Activated CD4-positive, alpha-beta T cell treated with anti-CD3 and anti-CD28 coated beads for 36 hours (primary cell): ENCODE measurements at regions not wholly inside any gene's neighbourhood (a gene's known extent, or its start where the extent isn't known, plus 50 kb on each side); places are given as distances from the start of the nearest gene placed in this dataset.
A peak's percentile ranks its signal among the peaks of the same experiment; 100 is the strongest.

Experiments
- ATAC-seq: fragments of 200-7000 bp; cut with Tn5 transposase; one replicate; pipeline ENCODE4 v1.10.0; 2021; ENCODE audit warnings: mild to moderate bottlenecking, moderate library complexity
- CTCF ChIA-PET: fragments of 350-600 bp; sonication (Branson Sonifier 250); formaldehyde crosslinking; loops from one replicate; lab custom pipeline; 2021; ENCODE audit warnings: antibody characterized with exemption; lab: Charles Lee
- POLR2A ChIA-PET: fragments of 350-600 bp; sonication (Branson Sonifier 250); formaldehyde crosslinking; loops from one replicate; lab custom pipeline; 2021; ENCODE audit warnings: antibody characterized with exemption, inconsistent platforms; lab: Charles Lee
- DNase-seq: peaks from one replicate; pipeline ENCODE4 v3.0.0-alpha.2; 2020
- H3K27ac Mint-ChIP-seq: one replicate; pipeline ENCODE4 v1.8.0; 2021; ENCODE audit warnings: mixed read lengths
- H3K27me3 Mint-ChIP-seq: one replicate; pipeline ENCODE4 v1.8.0; 2021; ENCODE audit warnings: mixed read lengths
- H3K36me3 Mint-ChIP-seq: one replicate; pipeline ENCODE4 v1.8.0; 2021; ENCODE audit warnings: low read depth, mixed read lengths
- H3K4me1 Mint-ChIP-seq: one replicate; pipeline ENCODE4 v1.8.0; 2021; ENCODE audit warnings: mixed read lengths
- H3K4me3 Mint-ChIP-seq: one replicate; pipeline ENCODE4 v1.8.0; 2021; ENCODE audit warnings: mild to moderate bottlenecking, moderate library complexity, mixed read lengths
- H3K9me3 Mint-ChIP-seq: one replicate; pipeline ENCODE4 v1.8.0; 2021; ENCODE audit warnings: low read depth, mixed read lengths
- intact Hi-C, 2 experiments: fragments of 100-400 bp; cut with DNase I in 1 of 2; cut with micrococcal nuclease in 1 of 2; formaldehyde crosslinking; loops; one replicate each; pipeline versions ENCODE4 v1.14.2 to v1.15.1; 2022 to 2024; cut with DNase I, micrococcal nuclease

DNA sequence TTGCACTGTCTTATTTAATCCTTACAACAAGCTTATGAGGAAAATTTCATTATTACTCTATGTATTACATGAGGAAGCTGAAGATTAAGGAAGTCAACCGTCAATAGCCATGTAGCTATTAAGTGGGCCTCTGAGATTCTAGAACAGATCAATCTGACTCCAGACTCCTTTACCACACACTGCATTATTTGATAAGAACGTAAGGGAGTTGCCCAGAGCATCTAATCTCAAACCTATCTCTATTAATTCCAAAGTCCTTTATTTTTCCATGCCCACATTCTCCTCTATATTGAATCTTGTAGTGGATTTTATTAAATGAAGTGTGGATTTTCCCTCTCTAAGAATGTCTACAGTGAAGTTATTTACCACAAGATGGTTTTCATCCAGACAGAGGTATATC is 118.2 kb upstream of the MTAP start:
- H3K27me3 Mint-ChIP-seq: no peaks in the 10 kb centered on the region
- CTCF ChIA-PET: no interaction called here
- no peak overlapping the region for H3K4me3 Mint-ChIP-seq
- no peak for DNase-seq
- peaks cover 54% of the 10 kb centered on the region for H3K4me1 Mint-ChIP-seq
- POLR2A ChIA-PET: no interaction called here
- no peak overlapping the region for H3K27ac Mint-ChIP-seq
- intact Hi-C loops: loop anchor here in 1 of 2 experiments (5.0 to 10.0 kb wide), 2 partner anchors 92 to 349 kb away; partner anchors contain the start of gene KLHL9
- H3K9me3 Mint-ChIP-seq: no peaks in the 10 kb centered on the region
- no peaks in the 10 kb centered on the region for H3K36me3 Mint-ChIP-seq
- ATAC-seq: no peak

DNA sequence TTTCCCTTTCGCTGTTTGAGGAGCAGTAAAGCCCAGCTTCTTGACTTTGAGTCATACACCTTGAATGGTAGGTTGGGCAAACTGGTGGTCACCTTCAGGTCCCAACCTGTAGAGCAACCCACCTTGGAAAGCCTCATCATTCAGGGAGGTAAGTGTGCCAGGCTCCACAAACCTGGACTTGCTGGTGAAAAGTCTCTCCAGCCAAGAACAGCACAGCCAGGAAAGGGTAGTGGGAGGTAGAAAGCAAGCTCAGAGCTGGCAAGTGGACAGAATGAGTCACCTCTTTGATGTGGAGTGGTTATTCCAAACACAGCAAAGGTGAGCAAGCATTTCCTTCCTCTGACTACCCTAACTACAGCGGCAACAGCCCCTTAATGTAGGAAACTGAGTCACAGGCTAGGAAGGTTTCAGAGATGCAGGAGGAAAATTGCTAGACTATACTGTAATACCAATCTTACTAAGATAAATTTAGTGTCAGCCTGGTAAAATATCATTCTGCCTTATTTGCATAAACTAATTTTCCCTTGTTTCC is 117.5 kb upstream of the MTAP start:
- CTCF ChIA-PET: no interaction called here
- H3K4me3 Mint-ChIP-seq: no peak overlapping the region
- peak; percentile 89 for ATAC-seq
- POLR2A ChIA-PET: interaction anchor here (0.6 kb wide), 1 partner anchor 45 kb away, joined by 3 read pairs; no protein-coding TSS in a partner anchor
- intact Hi-C loops: loop anchor here (1.0 to 10.0 kb wide), 8 partner anchors 61 to 350 kb away; partner anchors contain the start of gene KLHL9 (in 1 of the 2)
- H3K27me3 Mint-ChIP-seq: no peaks in the 10 kb centered on the region
- peak overlapping the region; percentile 47 for H3K27ac Mint-ChIP-seq
- H3K9me3 Mint-ChIP-seq: no peaks in the 10 kb centered on the region
- peaks cover 57% of the 10 kb centered on the region for H3K4me1 Mint-ChIP-seq
- H3K36me3 Mint-ChIP-seq: no peaks in the 10 kb centered on the region
- DNase-seq: peak; percentile 70

DNA sequence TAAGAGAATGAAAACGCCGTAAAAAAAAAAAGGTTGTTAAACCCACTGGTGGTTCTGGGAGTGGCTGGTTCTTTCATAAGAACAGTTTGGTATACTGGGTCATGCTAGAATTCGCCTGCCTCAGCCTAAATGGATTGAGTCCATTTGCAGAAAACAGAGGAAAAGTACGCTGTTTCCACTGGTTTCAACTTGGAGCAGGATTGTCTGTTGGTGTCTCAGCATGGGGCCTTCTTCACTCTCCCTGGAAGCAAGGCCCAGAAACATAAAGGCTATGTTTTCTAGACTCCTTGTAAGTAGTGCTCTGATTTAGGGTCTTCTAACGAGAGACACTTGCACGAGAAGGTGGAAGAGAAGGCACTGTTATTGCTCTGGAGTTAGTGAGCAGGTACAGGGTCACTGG is 116.9 kb upstream of the MTAP start:
- Mint-ChIP-seq H3K27ac (no peak overlapping the region), H3K4me1 (peaks cover 57% of the 10 kb centered on the region), H3K36me3 (no peaks in the 10 kb centered on the region), H3K4me3 (no peak overlapping the region), H3K27me3 (no peaks in the 10 kb centered on the region), H3K9me3 (no peaks in the 10 kb centered on the region)
- ATAC-seq (no peak), DNase-seq (no peak)
- CTCF ChIA-PET: interaction anchor here (5.6 kb wide), 1 partner anchor 22 kb away, joined by 25 read pairs; no protein-coding TSS in a partner anchor
- intact Hi-C loops: loop anchor here (1.0 to 10.0 kb wide), 7 partner anchors 61 to 351 kb away; partner anchors contain the start of gene KLHL9 (in 1 of the 2)
- POLR2A ChIA-PET: interaction anchor here (0.6 kb wide), 1 partner anchor 46 kb away, joined by 3 read pairs; no protein-coding TSS in a partner anchor

DNA sequence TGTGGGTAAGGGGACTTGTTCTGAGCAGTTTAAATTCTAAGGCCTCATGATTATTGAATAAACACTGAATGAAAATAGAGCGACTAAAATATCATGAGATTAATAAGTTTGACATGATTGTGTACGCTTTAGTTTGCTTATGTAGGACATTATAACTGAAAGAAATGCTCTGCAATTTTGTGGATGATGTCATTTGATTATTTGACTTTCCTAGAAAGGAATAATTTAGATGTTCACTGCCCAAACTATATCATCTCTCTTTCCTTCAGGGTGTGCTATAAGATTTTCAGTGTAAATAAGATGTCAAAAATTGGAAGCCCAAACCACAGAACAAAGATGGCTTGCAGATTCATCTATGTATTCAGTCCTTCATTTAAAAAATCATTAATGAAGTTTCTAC is 115.7 kb upstream of the MTAP start:
- Mint-ChIP-seq H3K4me1 (peaks cover 59% of the 10 kb centered on the region), H3K4me3 (no peak overlapping the region), H3K36me3 (no peaks in the 10 kb centered on the region), H3K9me3 (no peaks in the 10 kb centered on the region), H3K27me3 (peaks cover 3% of the 10 kb centered on the region), H3K27ac (no peak overlapping the region)
- ChIA-PET CTCF (interaction anchor here (0.5 to 5.6 kb wide), 3 partner anchors 21 to 127 kb away, joined by 3 to 25 read pairs (median 3); no protein-coding TSS in a partner anchor), POLR2A (no interaction called here)
- intact Hi-C loops: loop anchor here in 1 of 2 experiments (5.0 to 10.0 kb wide), 2 partner anchors 109 to 352 kb away; partner anchors contain the start of gene KLHL9
- no peak for ATAC-seq
- DNase-seq: no peak

DNA sequence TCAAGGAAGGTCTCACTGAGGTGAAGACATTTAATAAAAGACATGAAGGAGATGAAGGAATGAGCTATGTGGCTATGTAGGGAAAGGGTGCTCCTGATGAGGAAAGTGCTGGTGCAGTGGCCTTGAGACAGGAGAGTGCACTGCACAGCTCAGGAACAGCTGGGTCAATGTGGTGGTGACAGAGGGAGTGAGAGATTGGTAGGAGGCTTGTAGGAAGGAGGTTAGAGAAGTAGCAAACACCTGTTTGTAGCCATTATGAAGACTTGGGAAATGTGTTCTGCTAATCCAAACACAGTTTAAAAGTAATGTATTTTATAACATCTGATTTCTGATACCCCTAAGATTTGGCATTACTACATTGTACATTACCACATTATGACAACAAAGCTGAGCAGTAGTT is 115.1 kb upstream of the MTAP start:
- CTCF ChIA-PET: interaction anchor here (0.6 to 5.6 kb wide), 2 partner anchors 20 to 100 kb away, joined by 3 to 25 read pairs; no protein-coding TSS in a partner anchor
- Mint-ChIP-seq H3K9me3 (no peaks in the 10 kb centered on the region), H3K27me3 (peaks cover 3% of the 10 kb centered on the region), H3K27ac (no peak overlapping the region), H3K4me3 (no peak overlapping the region), H3K36me3 (no peaks in the 10 kb centered on the region), H3K4me1 (peaks cover 56% of the 10 kb centered on the region)
- ATAC-seq (no peak), DNase-seq (no peak)
- POLR2A ChIA-PET: no interaction called here
- intact Hi-C loops: loop anchor here in 1 of 2 experiments (5.0 to 10.0 kb wide), 2 partner anchors 110 to 353 kb away; partner anchors contain the start of gene KLHL9

DNA sequence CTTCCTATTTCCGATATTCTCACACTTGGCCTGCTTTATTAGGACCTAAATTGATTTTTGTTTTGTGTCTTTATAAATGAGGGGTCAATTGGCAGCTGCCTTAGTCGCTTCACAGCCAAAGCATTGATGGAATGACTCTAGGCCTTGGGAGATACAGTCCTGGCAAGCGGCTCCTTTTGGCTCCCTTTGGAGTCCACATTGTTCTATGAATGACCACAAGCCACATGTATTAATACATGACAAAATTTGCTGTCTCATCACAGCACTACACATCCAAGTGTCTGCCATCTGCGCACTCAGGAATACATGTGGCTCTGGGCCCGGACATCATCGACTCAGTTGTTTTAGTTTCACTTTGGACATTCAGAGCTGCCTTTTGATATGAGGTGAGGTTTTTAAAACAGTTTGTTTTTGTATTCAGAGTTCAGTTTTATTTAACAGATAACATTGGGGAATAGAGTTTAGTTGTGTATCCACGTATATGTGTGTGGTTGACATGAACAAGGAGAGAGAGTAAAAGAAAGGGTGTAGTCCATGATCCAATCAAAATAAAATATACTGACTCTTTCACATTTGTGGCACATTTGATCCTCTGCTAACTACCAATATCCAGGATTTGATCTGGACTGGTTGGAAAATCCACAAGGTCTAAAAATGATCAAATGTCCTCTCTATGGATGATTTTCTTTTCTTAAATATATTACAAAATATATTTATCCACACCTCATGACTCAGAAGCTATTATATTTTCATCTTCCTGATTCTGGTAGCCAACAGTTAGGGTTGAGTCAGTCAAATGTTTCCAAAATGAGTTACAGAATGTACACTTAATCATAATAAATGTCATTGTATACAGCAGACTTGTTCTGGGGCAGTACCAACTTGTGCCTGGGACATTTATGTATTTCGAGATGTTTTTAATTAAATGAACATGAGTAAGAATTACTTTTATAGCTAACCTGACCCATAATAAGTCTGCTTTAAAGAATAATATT is 114.0 kb upstream of the MTAP start:
- DNase-seq: no peak
- Mint-ChIP-seq H3K9me3 (no peaks in the 10 kb centered on the region), H3K4me3 (no peak overlapping the region), H3K27me3 (peaks cover 3% of the 10 kb centered on the region), H3K4me1 (peaks cover 52% of the 10 kb centered on the region), H3K27ac (no peak overlapping the region), H3K36me3 (no peaks in the 10 kb centered on the region)
- CTCF ChIA-PET: interaction anchor here (0.6 to 5.6 kb wide), 3 partner anchors 19 to 174 kb away, joined by 3 to 25 read pairs (median 3); no protein-coding TSS in a partner anchor
- ATAC-seq: peak; percentile 30
- POLR2A ChIA-PET: no interaction called here
- intact Hi-C loops: loop anchor here in 1 of 2 experiments (5.0 to 10.0 kb wide), 2 partner anchors 111 to 354 kb away; partner anchors contain the start of gene KLHL9

DNA sequence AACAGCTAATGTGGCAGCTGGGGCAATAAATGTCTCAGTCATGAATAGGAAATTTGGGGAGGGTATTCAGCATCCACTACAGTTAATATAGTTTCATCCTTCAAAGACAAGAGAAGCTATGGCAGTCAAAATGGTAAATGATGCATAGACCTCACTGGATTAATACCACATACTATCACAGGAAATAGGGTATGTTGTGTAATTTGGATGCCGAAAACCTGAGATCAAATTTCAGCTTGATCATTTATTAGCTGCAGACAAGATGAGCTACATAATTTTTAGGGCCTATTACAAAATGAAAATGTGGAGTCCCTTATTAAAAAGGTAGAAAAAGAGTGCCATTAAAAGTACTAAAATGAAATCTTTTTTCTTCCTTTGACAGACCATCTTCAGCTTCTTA is 112.6 kb upstream of the MTAP start:
- peaks cover 3% of the 10 kb centered on the region for H3K27me3 Mint-ChIP-seq
- POLR2A ChIA-PET: no interaction called here
- intact Hi-C loops: loop anchor here (5.0 to 10.0 kb wide), 3 partner anchors 48 to 355 kb away; partner anchors contain the start of gene KLHL9 (in 1 of the 2)
- H3K4me3 Mint-ChIP-seq: no peak overlapping the region
- no peak for ATAC-seq
- no peak for DNase-seq
- H3K27ac Mint-ChIP-seq: no peak overlapping the region
- peaks cover 40% of the 10 kb centered on the region for H3K4me1 Mint-ChIP-seq
- H3K9me3 Mint-ChIP-seq: no peaks in the 10 kb centered on the region
- no peaks in the 10 kb centered on the region for H3K36me3 Mint-ChIP-seq
- CTCF ChIA-PET: interaction anchor here (0.5 to 5.6 kb wide), 4 partner anchors 11 to 224 kb away, joined by 3 to 25 read pairs (median 4); no protein-coding TSS in a partner anchor

DNA sequence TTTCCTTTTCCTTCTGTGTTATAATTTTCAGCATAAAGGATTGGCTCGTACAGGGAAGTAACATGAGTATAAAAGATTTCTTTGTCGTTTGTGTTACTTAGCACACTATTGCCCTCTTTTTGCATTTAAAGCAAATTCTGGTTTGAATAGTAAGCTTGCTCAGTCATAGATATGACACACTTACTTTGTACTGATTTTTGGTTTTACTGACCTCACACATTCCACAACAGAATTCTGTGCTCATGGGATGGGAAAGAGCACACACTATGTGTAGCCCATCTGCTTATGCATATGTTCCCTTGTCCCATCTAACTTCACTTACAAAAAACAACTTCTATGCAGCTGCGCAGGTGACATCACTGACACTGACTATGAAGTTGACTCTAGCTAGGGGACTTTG is 111.9 kb upstream of the MTAP start:
- intact Hi-C loops: loop anchor here in 1 of 2 experiments (5.0 kb wide), 1 partner anchor 48 kb away; no protein-coding TSS in a partner anchor
- Mint-ChIP-seq H3K9me3 (peaks cover 5% of the 10 kb centered on the region), H3K4me1 (peaks cover 33% of the 10 kb centered on the region), H3K27ac (no peak overlapping the region), H3K4me3 (no peak overlapping the region), H3K27me3 (peaks cover 3% of the 10 kb centered on the region), H3K36me3 (no peaks in the 10 kb centered on the region)
- ChIA-PET POLR2A (no interaction called here), CTCF (interaction anchor here (0.6 to 5.6 kb wide), 4 partner anchors 10 to 782 kb away, joined by 3 to 25 read pairs (median 4); no protein-coding TSS in a partner anchor)
- DNase-seq (no peak), ATAC-seq (no peak)

DNA sequence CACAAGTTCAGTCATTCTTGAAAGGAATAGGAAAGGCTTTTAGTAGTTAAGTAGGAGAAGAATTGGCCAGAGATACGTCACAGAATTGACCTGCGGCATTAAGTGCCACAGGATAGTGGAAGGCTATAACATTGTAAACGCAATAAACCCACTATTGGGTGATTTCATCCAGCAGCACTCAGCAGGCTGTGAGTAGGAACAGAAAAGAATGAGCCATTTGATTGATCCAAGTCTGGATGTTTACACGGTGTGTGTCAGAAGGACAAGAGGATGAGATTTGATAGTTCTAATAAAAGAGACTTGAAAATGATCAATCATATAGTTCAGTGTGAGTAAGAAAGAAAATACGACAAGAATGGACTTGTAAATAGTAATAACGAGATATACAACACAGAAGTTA is 110.0 kb upstream of the MTAP start:
- intact Hi-C loops: loop anchor here in 1 of 2 experiments (5.0 kb wide), 1 partner anchor 50 kb away; no protein-coding TSS in a partner anchor
- ChIA-PET POLR2A (no interaction called here), CTCF (no interaction called here)
- no peaks in the 10 kb centered on the region for H3K36me3 Mint-ChIP-seq
- peaks cover 16% of the 10 kb centered on the region for H3K4me1 Mint-ChIP-seq
- no peak overlapping the region for H3K4me3 Mint-ChIP-seq
- no peak for DNase-seq
- no peak overlapping the region for H3K27ac Mint-ChIP-seq
- peaks cover 3% of the 10 kb centered on the region for H3K27me3 Mint-ChIP-seq
- no peak for ATAC-seq
- peaks cover 5% of the 10 kb centered on the region for H3K9me3 Mint-ChIP-seq

DNA sequence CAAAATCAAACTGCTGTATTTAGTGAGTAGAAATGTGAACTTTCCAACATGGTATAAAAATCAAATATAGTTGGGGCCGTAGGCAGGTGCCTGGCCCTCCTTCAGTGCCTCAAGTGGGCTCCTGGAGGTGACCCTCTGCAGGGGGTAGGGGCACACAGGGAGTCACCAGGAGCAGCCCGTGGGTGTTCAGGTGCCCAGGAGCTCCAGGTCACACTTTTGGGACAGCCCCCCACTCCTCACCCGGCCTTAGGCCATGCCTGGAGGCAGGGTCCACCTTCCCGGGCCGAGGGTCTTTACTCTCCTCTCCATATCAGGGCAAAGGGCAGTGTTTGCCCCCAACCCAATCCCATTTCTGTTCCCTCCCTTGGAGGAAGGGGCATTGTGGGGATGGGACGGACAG is 108.0 kb upstream of the MTAP start:
- Mint-ChIP-seq H3K4me1 (peaks cover 4% of the 10 kb centered on the region), H3K4me3 (no peak overlapping the region), H3K36me3 (no peaks in the 10 kb centered on the region), H3K27me3 (peaks cover 3% of the 10 kb centered on the region), H3K9me3 (peaks cover 5% of the 10 kb centered on the region), H3K27ac (no peak overlapping the region)
- DNase-seq: no peak
- ATAC-seq: no peak
- ChIA-PET POLR2A (no interaction called here), CTCF (no interaction called here)
- intact Hi-C loops: loop anchor here in 1 of 2 experiments (5.0 kb wide), 1 partner anchor 52 kb away; no protein-coding TSS in a partner anchor

DNA sequence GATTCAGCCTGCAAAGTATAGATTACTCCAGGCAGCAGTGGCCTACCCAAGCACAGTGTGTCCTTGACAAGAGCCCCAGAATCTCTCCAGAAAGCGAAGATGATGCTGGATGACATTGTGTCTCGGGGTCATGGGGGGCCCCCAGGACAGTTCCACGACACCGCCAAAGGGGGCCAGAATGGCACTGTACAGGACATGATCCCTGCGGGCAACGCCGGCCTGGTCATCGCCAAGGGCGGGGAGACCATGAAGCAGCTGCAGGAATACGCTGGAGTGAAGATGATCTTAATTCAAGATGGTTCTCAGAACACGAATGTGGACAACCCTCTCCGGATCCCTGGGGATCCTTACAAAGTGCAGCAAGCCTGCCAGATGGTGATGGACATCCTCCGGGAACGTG is 107.0 kb upstream of the MTAP start:
- H3K36me3 Mint-ChIP-seq: no peaks in the 10 kb centered on the region
- ChIA-PET CTCF (interaction anchor here (0.9 kb wide), 2 partner anchors 14 to 230 kb away, joined by 3 read pairs; no protein-coding TSS in a partner anchor), POLR2A (no interaction called here)
- intact Hi-C loops: no loop called here
- DNase-seq (no peak), ATAC-seq (no peak)
- H3K4me1 Mint-ChIP-seq: peaks cover 2% of the 10 kb centered on the region
- H3K4me3 Mint-ChIP-seq: no peak overlapping the region
- H3K27me3 Mint-ChIP-seq: peaks cover 3% of the 10 kb centered on the region
- no peak overlapping the region for H3K27ac Mint-ChIP-seq
- peaks cover 5% of the 10 kb centered on the region for H3K9me3 Mint-ChIP-seq
